Adrenal gland (tissue), 5 donors: ENCODE measurements at regions not wholly inside any gene's neighbourhood (a gene's known extent, or its start where the extent isn't known, plus 50 kb on each side); places are given as distances from the start of the nearest gene placed in this dataset.

ENCODE experiments used
- CTCF ChIP-seq, 6 experiments: fragments of 450-650 bp in 4 of 6; fragments of 200-600 bp in 2 of 6; sonication (generic) in 1 of 6; IDR thresholded peaks; 1 replicate in 5 of 6; 2 replicates in 1 of 6; pipeline versions ENCODE4 v1.5.1 to v1.8.0; 2016 to 2021; ENCODE audit warnings: antibody characterized with exemption in 6 of 6, mild to moderate bottlenecking in 2 of 6, moderate library complexity in 1 of 6
- POLR2A ChIP-seq, 2 donors: fragments of 450-650 bp; IDR thresholded peaks; one replicate each; pipeline ENCODE4 v1.6.1; 2017; ENCODE audit warnings: antibody characterized with exemption in 2 of 2, mild to moderate bottlenecking in 2 of 2, moderate library complexity in 1 of 2
- donor health status: DM: no; HTN: no; CAD: no.

GRCh38 chr15:69544365-69545113 is 91.9 kb downstream of the RPLP1 start:
- TF ChIP-seq CTCF (IDR thresholded peaks at IDR 0.05) (no peak), POLR2A (IDR thresholded peaks at IDR 0.05) (no peak)
